GM12878 (cell line): ENCODE measurements at regions not wholly inside any gene's neighbourhood (a gene's known extent, or its start where the extent isn't known, plus 50 kb on each side); places are given as distances from the start of the nearest gene placed in this dataset.

Experiments
- ATAC-seq: fragments of 200-7000 bp; cut with Tn5 transposase; 3 replicates; pipeline ENCODE4 v1.9.1; 2020; ENCODE audit warnings: mild to moderate bottlenecking, moderate library complexity
- BruUV-seq: library from RNA; stranded (reverse); fragments of 400-500 nt; replicated peaks from 2 replicates; lab custom pipeline; 2021; lab: Mats Ljungman, UMichigan
- CTCF ChIA-PET: fragments of 300-600 bp; sonication (Branson Sonifier 250); formaldehyde crosslinking; extraction: SDS; loops from one replicate; lab custom pipeline; 2021; ENCODE audit warnings: inconsistent platforms; lab: Yijun Ruan, JAX
- POLR2A ChIA-PET: fragments of 350-600 bp; formaldehyde crosslinking; extraction: SDS; loops from one replicate; lab custom pipeline; 2021; ENCODE audit warnings: inconsistent platforms; lab: Charles Lee
- RAD21 ChIA-PET: fragments of 300-600 bp; sonication (Branson Sonifier 250); formaldehyde crosslinking; loops from one replicate; lab custom pipeline; 2023; ENCODE audit warnings: antibody characterized with exemption; ENCODE audit not compliant: unreplicated experiment; lab: Charles Lee
- SMC1A ChIA-PET: fragments of 300-600 bp; sonication (Branson Sonifier 250); formaldehyde crosslinking; loops from one replicate; lab custom pipeline; 2023; ENCODE audit not compliant: unreplicated experiment, uncharacterized antibody; lab: Charles Lee
- DNase-seq: peaks from one replicate; pipeline ENCODE4 v3.0.0-alpha.2; 2011; ENCODE audit warnings: low read depth, low spot score
- FAIRE-seq: peaks from 3 replicates; lab custom pipeline; 2011; peaks lifted over from hg19 to GRCh38; lab: Jason Lieb, UNC
- H2AFZ ChIP-seq: 2 replicates; pipeline ENCODE4 v1.6.0; 2011; ENCODE audit warnings: low read depth, low read length, control low read depth; ENCODE audit not compliant: control insufficient read depth
- H3K27ac ChIP-seq: 2 replicates; pipeline ENCODE4 v1.5.1; 2011; ENCODE audit warnings: control low read depth; ENCODE audit not compliant: control insufficient read depth, insufficient read depth
- H3K27me3 ChIP-seq, 2 experiments: replicated peaks in 1 of 2; 2 replicates each; pipeline versions ENCODE4 v1.6.0 to v1.6.1; 2011; ENCODE audit warnings: low read length in 1 of 2; ENCODE audit not compliant: control insufficient read depth in 2 of 2, insufficient read depth in 2 of 2
- H3K36me3 ChIP-seq, 2 experiments: 2 replicates each; pipeline ENCODE4 v1.5.1; 2011; ENCODE audit warnings: low read length in 1 of 2; ENCODE audit not compliant: control insufficient read depth in 2 of 2, insufficient read depth in 2 of 2
- H3K4me1 ChIP-seq: 2 replicates; pipeline ENCODE4 v1.6.1; 2011; ENCODE audit warnings: mild to moderate bottlenecking, low read length, moderate library complexity, mixed read lengths; ENCODE audit not compliant: control insufficient read depth, insufficient read depth
- H3K4me2 ChIP-seq: 2 replicates; pipeline ENCODE4 v1.6.0; 2011; ENCODE audit warnings: control low read depth; ENCODE audit not compliant: control insufficient read depth, insufficient read depth
- H3K4me3 ChIP-seq: fragments of 200-600 bp; sonication (generic); 2 replicates; pipeline ENCODE4 v1.5.1; 2016
- H3K79me2 ChIP-seq: 2 replicates; pipeline ENCODE4 v1.6.0; 2011; ENCODE audit warnings: low read length; ENCODE audit not compliant: control insufficient read depth, insufficient read depth
- H3K9ac ChIP-seq: 2 replicates; pipeline ENCODE4 v1.8.0; 2011; ENCODE audit warnings: low read length, control low read depth, mixed read lengths; ENCODE audit not compliant: control insufficient read depth, insufficient read depth
- H3K9me3 ChIP-seq: replicated peaks from 3 replicates; pipeline ENCODE4 v1.5.1; 2011; ENCODE audit warnings: mild to moderate bottlenecking, low read length; ENCODE audit not compliant: control insufficient read depth, insufficient read depth
- H4K20me1 ChIP-seq: 2 replicates; pipeline ENCODE4 v1.6.0; 2011; ENCODE audit not compliant: control insufficient read depth, insufficient read depth
- GATAD2B ChIP-seq: fragments of 450-650 bp; conservative IDR thresholded peaks from 2 replicates; pipeline ENCODE4 v1.6.1; 2017; ENCODE audit warnings: low read depth, mild to moderate bottlenecking, moderate library complexity
- POLR2A ChIP-seq: IDR thresholded peaks from 2 replicates; pipeline ENCODE4 v1.6.1; 2011; ENCODE audit warnings: low read depth, mild to moderate bottlenecking, low read length
- PRDM15 ChIP-seq: fragments of 450-650 bp; formaldehyde crosslinking; IDR thresholded peaks from 2 replicates; pipeline ENCODE4 v1.4.0; 2020; ENCODE audit warnings: mild to moderate bottlenecking, moderate library complexity
- REST ChIP-seq: IDR thresholded peaks from 2 replicates; pipeline ENCODE4 v1.6.1; 2012; ENCODE audit warnings: mild to moderate bottlenecking, low read depth, low read length
- RFX5 ChIP-seq: IDR thresholded peaks from 2 replicates; pipeline ENCODE4 v1.6.1; 2011; ENCODE audit warnings: low read depth, low read length, improper control_type of control experiment
- USF1 ChIP-seq: IDR thresholded peaks from 2 replicates; pipeline ENCODE4 v1.6.1; 2011; ENCODE audit warnings: borderline replicate concordance, low read depth, mild to moderate bottlenecking, moderate library complexity, mixed read lengths, low read length; ENCODE audit not compliant: insufficient read depth; ENCODE audit errors: extremely low read length
- YBX1 ChIP-seq: fragments of 450-650 bp; IDR thresholded peaks from 2 replicates; pipeline ENCODE4 v1.6.1; 2016; ENCODE audit warnings: antibody characterized with exemption
- WGBS: methylation state at CpG from one replicate; pipeline ENCODE4 v1.1.6; 2016; ENCODE audit warnings: low lambda C conversion rate; ENCODE audit not compliant: insufficient replicate concordance, insufficient coverage; ENCODE audit errors: missing lambda C conversion rate; 5-methylcytosine and 5-hydroxymethylcytosine counted together
- in situ Hi-C: fragments of 300-500 bp; cut with MboI; formaldehyde crosslinking; loops from 9 replicates; pipeline ENCODE4 v1.14.3; 2018; ENCODE audit warnings: mixed read lengths
- intact Hi-C: fragments of 100-400 bp; cut with micrococcal nuclease; formaldehyde crosslinking; loops from one replicate; pipeline ENCODE4 v1.14.2; 2022; ENCODE audit not compliant: unreplicated experiment

- in situ Hi-C loops = no loop called here
- no peak overlapping the region for H3K4me2 ChIP-seq
- H3K36me3 ChIP-seq = no peaks in the 10 kb centered on the region
- H3K79me2 ChIP-seq = no peaks in the 10 kb centered on the region
- H3K27me3 ChIP-seq = no peaks in the 10 kb centered on the region
- POLR2A ChIA-PET = no interaction called here
- no peak overlapping the region for H3K4me3 ChIP-seq
- DNase-seq = no peak
- no peaks in the 10 kb centered on the region for H3K4me1 ChIP-seq
- no peaks in the 10 kb centered on the region for H3K9me3 ChIP-seq
- no peaks in the 10 kb centered on the region for H4K20me1 ChIP-seq
- CTCF ChIA-PET = no interaction called here
- no peak for FAIRE-seq
- TF ChIP-seq YBX1 (no peak), POLR2A (no peak), REST (peak; percentile 46; the same call in 1 of the 2 replicates), PRDM15 (CRISPR knock-in tag) (no peak), USF1 (no peak), GATAD2B (no peak), RFX5 (no peak)
- SMC1A ChIA-PET = interaction anchor here (0.9 kb wide), 1 partner anchor 18 kb away, joined by 3 read pairs; no protein-coding TSS in a partner anchor
- intact Hi-C loops = no loop called here
- no peak overlapping the region for H3K27ac ChIP-seq
- RAD21 ChIA-PET = no interaction called here
- no peak overlapping the region for H2AFZ ChIP-seq
- no TSS peak for BruUV-seq
- ATAC-seq = no peak
- H3K9ac ChIP-seq = no peak overlapping the region
- WGBS = 71% methylated on average over 1 of the region's 1 CpG
These were observed 689.0 kb downstream of the TDRD15 start for GRCh38 chr2:21812766-21813165.
